ENCODE measurements at regions not wholly inside any gene's neighbourhood (a gene's known extent, or its start where the extent isn't known, plus 50 kb on each side); places are given as distances from the start of the nearest gene placed in this dataset.
"Not testable (repeated sequence)": the region's sequence is repeated elsewhere in the genome, so short reads cannot be mapped to it uniquely, and the experiment has no call there.

DNA sequence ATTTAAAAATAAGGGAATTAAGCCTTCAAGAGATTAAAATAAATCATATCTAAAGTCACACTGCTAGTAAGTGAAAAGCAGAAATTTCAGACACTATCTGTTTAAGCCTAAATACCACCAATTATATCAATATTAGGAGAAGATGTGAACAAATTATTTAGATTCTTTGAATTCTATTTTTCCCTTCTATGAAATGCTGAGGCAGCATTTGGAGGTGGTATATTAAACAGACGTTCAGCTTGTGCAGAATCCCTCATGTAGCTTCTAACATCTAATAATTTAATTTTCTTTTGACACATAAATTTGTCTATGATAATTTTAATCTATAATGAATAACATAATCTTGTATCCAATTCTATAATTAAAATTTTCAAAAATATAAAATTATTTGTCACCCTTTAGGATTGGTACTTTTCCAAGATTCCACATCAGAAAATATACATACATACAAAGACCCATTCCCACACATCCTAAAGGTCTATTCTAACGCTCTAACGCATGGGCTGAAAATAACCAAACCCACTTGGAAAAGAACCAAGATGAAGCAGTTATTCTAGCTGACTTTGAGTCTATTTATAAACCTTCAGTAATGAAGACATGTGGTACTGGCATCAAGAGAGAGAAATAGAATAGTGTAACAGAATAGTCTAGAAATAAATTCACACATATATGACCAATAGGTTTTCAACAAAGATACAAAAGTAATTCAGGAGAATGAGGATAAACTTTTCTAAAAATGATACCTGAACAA lies 751.8 kb downstream of the GALC start:
- DNase-seq (ENCODE audit: low read depth), result no peak
- TF ChIP-seq, protein P1, sequence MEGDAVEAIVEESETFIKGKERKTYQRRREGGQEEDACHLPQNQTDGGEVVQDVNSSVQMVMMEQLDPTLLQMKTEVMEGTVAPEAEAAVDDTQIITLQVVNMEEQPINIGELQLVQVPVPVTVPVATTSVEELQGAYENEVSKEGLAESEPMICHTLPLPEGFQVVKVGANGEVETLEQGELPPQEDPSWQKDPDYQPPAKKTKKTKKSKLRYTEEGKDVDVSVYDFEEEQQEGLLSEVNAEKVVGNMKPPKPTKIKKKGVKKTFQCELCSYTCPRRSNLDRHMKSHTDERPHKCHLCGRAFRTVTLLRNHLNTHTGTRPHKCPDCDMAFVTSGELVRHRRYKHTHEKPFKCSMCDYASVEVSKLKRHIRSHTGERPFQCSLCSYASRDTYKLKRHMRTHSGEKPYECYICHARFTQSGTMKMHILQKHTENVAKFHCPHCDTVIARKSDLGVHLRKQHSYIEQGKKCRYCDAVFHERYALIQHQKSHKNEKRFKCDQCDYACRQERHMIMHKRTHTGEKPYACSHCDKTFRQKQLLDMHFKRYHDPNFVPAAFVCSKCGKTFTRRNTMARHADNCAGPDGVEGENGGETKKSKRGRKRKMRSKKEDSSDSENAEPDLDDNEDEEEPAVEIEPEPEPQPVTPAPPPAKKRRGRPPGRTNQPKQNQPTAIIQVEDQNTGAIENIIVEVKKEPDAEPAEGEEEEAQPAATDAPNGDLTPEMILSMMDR (conservative IDR thresholded peaks at IDR 0.05; ENCODE audit: low read depth, low read length), result no peak

DNA sequence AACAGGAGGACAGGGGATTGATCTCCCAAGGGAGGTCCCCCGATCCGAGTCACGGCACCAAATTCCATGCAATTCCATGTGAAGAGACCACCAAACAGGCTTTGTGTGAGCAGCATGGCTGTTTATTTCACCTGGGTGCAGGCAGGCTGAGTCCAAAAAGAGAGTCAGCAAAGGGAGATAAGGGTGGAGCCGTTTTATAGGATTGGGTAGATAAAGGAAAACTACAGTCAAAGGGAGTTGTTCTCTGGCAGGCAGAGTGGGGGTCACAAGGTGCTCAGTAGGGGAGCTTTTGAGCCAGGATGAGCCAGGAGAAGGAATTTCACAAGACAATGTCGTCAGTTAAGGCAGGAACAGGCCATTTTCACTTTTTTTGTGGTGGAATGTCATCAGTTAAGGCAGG lies 752.7 kb downstream of the GALC start:
- not testable (repeated sequence) for DNase-seq (ENCODE audit: low read depth); H3K4me3 ChIP-seq (ENCODE audit: low read length)

More for the DNA sequence above, 751.8 kb downstream of the GALC start:
- no peak overlapping the region for H3K4me3 ChIP-seq (ENCODE audit: low read length)

DNA sequence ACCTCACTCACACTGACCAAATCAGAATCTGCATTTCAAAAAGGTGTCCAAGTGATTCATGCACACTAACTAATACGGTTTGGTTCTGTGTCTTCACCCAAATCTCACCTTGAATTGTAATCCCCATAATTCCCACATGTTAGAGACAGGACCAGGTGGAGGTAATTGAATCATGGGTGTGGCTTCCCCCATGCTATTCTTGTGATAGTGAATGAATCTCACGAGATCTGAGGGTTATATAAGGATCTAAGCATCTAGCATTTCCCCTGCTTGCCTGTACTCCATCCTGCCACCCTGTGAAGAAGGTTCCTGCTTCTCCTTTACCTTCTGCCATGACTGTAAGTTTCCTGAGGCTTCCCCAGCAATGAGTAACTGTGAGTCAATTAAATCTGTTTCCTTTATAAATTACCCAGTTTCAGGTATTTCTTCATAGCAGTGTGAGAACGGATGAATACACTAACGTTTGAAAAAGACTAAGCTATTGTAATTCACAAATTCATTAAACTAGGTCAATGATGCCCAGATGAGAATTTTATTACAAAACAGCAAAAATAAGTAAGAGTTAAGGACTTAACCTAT lies 759.1 kb downstream of the GALC start:
- TF ChIP-seq, protein P1 (conservative IDR thresholded peaks at IDR 0.05; ENCODE audit: low read depth, low read length), result no peak
- H3K4me3 ChIP-seq (ENCODE audit: low read length), result no peak overlapping the region
- DNase-seq (ENCODE audit: low read depth), result no peak

DNA sequence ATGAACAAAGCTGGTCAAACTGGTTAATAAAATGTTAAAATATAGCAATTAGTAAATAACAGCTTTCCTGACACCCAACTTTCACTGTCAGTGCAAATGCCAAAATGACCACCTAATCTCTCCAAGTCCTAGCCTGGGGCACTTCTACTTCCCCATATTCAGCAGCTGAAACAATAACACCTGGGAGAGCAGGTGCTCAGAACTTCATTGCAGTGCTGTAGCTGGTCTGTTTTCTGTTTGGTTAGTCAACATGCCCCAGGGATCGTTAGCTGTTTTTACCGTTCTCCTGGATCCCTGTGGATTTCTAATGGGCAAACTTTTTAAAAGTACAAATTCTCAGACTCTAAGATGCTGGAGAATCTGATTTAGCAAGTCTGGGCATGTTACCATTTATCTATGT lies 759.7 kb downstream of the GALC start:
- no peak overlapping the region for H3K4me3 ChIP-seq (ENCODE audit: low read length)
- DNase-seq (ENCODE audit: low read depth), result no peak
- TF ChIP-seq, protein P1 (conservative IDR thresholded peaks at IDR 0.05; ENCODE audit: low read depth, low read length), result no peak

DNA sequence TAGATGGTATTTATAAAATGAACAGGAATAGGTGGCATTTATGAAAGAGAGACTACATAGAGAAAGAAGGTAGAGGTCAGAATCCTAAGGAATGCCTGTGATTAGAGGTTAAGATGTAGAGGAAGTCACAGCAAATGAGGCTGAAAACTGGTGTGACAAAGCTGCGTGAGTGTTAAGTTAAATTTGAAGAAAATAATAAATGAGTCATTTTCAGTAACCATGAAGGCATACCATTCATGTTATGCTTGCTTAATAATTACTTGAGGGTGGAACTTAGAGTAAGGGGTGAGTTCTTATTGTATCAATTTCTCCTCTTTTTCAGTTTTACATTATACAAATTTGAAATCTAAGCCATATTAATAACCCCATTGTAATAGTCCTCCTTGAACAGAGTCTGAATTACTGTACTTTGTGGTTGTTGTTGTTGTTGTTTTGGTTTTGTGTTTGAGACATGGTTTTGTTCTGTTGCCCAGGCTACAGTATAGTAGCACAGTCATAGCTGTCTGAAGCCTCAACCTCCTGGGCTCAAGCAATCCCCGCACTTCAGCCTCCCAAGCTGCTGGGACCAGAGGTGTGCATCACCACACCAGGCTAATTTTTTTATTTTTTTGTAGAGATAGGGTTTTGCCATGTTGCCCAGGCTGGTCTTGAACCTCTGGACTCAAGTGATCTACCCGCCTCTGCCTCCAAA lies 761.5 kb downstream of the GALC start:
- TF ChIP-seq, protein P1 (conservative IDR thresholded peaks at IDR 0.05; ENCODE audit: low read depth, low read length), result no peak
- no peak overlapping the region for H3K4me3 ChIP-seq (ENCODE audit: low read length)
- DNase-seq (ENCODE audit: low read depth), result no peak

DNA sequence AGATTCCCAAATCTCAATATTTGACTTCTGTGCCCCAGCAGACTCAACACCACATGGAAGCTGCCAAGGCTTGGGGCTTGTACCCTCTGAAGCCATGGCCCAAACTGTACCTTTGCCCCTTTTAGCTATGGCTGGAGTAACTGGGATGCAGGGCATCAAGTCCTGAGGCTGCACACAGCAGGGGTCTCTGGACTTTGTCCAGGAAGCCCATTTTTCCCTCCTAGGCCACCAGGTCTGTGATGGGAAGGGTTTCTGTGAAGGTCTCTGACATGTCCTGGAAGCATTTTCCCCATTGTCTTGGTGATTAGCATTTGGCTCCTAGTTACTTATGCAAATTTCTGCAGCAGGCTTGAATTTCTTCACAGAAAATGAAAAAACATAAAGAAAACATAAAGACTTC lies 762.3 kb downstream of the GALC start:
- no peak overlapping the region for H3K4me3 ChIP-seq (ENCODE audit: low read length)
- TF ChIP-seq, protein P1 (conservative IDR thresholded peaks at IDR 0.05; ENCODE audit: low read depth, low read length), result no peak
- no peak for DNase-seq (ENCODE audit: low read depth)

DNA sequence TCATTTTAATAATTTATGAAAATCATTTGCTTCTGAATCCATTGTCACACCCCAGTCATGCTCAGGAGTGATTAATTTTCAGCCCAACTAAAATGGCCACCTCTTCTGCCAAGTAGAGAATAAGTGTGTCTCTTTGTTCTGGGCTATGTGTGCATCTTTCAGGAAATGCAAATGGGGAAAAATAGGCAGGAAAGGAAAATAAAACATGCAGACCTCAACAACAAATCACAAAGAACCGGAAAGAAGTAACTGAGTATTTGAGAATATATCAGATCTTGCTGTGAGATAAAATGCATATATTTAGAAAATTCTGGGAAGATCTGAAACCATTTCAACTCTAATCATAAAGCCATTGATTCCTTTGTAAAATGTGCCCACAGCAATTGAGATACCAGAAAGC lies 763.9 kb downstream of the GALC start:
- no peak overlapping the region for H3K4me3 ChIP-seq (ENCODE audit: low read length)
- TF ChIP-seq, protein P1 (conservative IDR thresholded peaks at IDR 0.05; ENCODE audit: low read depth, low read length), result no peak
- DNase-seq (ENCODE audit: low read depth), result no peak
